ENCODE measurements at regions not wholly inside any gene's neighbourhood (a gene's known extent, or its start where the extent isn't known, plus 50 kb on each side); places are given as distances from the start of the nearest gene placed in this dataset.

DNA sequence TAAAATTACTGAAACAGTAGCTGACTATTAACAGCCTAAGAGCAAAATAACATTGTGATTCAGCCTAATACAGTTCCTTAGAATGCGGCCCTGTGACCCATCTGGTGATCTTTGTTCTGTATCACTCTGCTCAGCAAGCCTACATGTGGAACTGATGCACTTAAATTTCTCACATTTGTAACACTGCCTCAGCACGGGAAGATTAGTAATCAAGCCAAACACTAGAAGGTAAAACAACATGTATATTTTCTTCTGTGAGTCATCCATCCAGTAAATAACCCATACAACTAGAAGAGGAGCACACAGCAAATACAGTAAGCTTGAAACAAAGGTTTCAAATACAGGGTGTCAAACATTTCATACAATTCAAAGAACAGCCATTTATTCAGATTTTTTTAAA lies 189.7 kb upstream of the NOX3 start:
- DNase-seq (ENCODE audit: low read depth) (peak; percentile 60), FAIRE-seq (no peak)
- TF ChIP-seq, protein P1, sequence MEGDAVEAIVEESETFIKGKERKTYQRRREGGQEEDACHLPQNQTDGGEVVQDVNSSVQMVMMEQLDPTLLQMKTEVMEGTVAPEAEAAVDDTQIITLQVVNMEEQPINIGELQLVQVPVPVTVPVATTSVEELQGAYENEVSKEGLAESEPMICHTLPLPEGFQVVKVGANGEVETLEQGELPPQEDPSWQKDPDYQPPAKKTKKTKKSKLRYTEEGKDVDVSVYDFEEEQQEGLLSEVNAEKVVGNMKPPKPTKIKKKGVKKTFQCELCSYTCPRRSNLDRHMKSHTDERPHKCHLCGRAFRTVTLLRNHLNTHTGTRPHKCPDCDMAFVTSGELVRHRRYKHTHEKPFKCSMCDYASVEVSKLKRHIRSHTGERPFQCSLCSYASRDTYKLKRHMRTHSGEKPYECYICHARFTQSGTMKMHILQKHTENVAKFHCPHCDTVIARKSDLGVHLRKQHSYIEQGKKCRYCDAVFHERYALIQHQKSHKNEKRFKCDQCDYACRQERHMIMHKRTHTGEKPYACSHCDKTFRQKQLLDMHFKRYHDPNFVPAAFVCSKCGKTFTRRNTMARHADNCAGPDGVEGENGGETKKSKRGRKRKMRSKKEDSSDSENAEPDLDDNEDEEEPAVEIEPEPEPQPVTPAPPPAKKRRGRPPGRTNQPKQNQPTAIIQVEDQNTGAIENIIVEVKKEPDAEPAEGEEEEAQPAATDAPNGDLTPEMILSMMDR (IDR thresholded peaks at IDR 0.05; ENCODE audit: insufficient read depth, low read length, severe bottlenecking), result no peak
- Histone ChIP-seq H3K27me3 (ENCODE audit: control insufficient read depth, insufficient read depth, low read length) (no peaks in the 10 kb centered on the region), H3K4me3 (ENCODE audit: low read depth, low read length) (no peak overlapping the region), H3K36me3 (ENCODE audit: control insufficient read depth, insufficient read depth, low read length) (no peaks in the 10 kb centered on the region)

DNA sequence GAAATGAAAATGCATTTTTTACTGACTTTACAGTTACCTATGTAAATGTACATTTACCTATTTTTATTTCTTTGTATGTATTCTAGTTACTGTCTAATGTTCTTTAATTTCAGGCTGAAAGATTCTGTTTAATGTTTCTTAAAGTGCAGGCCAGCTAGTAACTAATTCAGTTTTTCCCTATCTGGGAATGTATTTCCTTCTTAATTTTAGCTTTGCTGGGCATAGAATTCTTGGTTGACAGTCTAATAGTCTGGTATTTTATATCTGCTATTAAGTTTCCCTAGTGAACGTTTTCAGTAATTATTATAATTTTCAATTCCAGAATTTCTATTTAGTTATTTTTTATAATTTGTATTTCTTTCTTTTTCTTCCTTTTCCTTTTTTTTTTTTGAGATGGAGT lies 186.0 kb upstream of the NOX3 start:
- H3K27me3 ChIP-seq (ENCODE audit: control insufficient read depth, insufficient read depth, low read length), result no peaks in the 10 kb centered on the region
- FAIRE-seq (no peak), DNase-seq (ENCODE audit: low read depth) (no peak)
- H3K4me3 ChIP-seq (ENCODE audit: low read depth, low read length), result no peak overlapping the region
- H3K36me3 ChIP-seq (ENCODE audit: control insufficient read depth, insufficient read depth, low read length), result no peaks in the 10 kb centered on the region
- TF ChIP-seq, protein P1 (IDR thresholded peaks at IDR 0.05; ENCODE audit: insufficient read depth, low read length, severe bottlenecking), result no peak

DNA sequence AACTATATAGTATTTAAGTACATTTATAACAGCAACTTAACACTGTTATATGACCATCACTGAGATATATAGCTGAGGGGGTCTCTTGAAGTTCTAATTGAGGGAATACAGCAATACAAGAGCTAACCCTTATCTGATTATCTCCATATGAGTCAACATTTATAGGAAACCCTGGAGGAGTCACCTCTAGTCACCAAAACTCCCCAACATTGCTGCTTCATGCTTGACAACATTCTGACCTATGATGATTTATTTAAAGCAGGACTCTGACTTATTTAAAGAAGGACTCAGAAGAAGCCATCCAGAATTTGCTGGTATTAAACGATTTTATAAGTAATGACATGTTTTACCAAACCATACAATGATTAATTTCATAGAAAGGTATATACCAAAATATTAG lies 182.6 kb upstream of the NOX3 start:
- Histone ChIP-seq H3K36me3 (ENCODE audit: control insufficient read depth, insufficient read depth, low read length) (no peaks in the 10 kb centered on the region), H3K27me3 (ENCODE audit: control insufficient read depth, insufficient read depth, low read length) (no peaks in the 10 kb centered on the region), H3K4me3 (ENCODE audit: low read depth, low read length) (no peak overlapping the region)
- no peak for FAIRE-seq
- DNase-seq (ENCODE audit: low read depth), result no peak
- TF ChIP-seq, protein P1 (IDR thresholded peaks at IDR 0.05; ENCODE audit: insufficient read depth, low read length, severe bottlenecking), result no peak

DNA sequence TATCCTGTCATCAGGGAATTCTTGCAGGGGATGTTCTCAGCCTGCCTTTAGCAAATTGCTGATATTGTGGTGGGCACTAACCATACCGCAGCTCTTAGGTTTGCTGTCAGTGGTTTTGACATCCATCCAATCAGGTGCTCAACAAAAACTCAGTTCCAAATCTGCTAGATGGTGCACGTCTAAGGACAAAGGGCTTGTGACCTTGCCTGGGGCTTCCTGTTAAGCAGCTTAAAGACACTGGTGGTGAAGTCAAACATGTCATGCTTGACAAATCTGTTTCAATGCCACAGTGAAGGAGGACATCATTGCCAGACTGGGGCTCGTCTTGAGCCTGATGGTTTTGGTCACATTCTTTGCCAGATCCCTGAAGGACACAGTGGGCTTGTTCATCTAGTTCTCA lies 179.8 kb upstream of the NOX3 start:
- no peaks in the 10 kb centered on the region for H3K36me3 ChIP-seq (ENCODE audit: control insufficient read depth, insufficient read depth, low read length)
- TF ChIP-seq, protein P1 (IDR thresholded peaks at IDR 0.05; ENCODE audit: insufficient read depth, low read length, severe bottlenecking), result no peak
- DNase-seq (ENCODE audit: low read depth), result no peak
- H3K4me3 ChIP-seq (ENCODE audit: low read depth, low read length), result no peak overlapping the region
- FAIRE-seq, result peak; percentile 81
- no peaks in the 10 kb centered on the region for H3K27me3 ChIP-seq (ENCODE audit: control insufficient read depth, insufficient read depth, low read length)

DNA sequence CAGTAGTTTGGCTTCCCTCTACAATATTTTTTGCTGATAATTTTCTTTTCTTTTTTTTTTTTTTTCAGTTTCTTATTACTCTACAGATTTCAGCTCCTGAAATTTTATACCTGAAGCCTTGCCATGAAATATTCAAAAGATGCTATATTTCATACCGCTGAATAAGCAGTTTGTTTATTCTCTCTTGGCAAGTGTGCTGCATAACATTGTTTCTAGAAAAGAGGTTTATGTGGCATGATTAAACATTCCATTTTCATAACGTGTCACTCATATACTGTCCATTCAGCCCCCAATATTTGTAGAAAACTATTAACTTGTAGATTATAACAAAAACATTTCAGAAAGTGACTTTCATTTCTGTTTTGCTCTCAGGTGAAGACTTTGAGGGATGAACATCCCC lies 174.4 kb upstream of the NOX3 start:
- FAIRE-seq (no peak), DNase-seq (ENCODE audit: low read depth) (no peak)
- no peaks in the 10 kb centered on the region for H3K36me3 ChIP-seq (ENCODE audit: control insufficient read depth, insufficient read depth, low read length)
- no peak overlapping the region for H3K4me3 ChIP-seq (ENCODE audit: low read depth, low read length)
- TF ChIP-seq, protein P1 (IDR thresholded peaks at IDR 0.05; ENCODE audit: insufficient read depth, low read length, severe bottlenecking), result no peak
- no peaks in the 10 kb centered on the region for H3K27me3 ChIP-seq (ENCODE audit: control insufficient read depth, insufficient read depth, low read length)

DNA sequence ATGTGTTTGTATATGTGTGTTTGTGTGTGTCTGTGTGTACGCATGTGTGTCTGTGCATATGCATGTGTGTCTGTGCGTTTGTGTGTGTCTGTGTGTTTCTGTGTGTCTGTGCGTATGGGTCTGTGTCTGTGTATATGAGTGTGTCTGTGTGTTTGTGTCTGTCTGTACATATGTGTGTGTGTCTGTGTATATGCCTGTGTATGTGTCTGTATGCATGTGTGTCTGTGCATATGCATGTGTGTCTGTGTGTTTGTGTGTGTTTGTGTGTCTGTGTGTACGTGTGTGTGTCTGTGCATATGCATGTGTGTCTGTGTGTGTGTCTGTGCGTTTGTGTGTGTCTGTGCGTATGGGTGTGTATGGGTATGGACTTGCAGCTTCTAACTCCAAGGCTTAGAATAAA lies 174.0 kb upstream of the NOX3 start:
- TF ChIP-seq, protein P1 (IDR thresholded peaks at IDR 0.05; ENCODE audit: insufficient read depth, low read length, severe bottlenecking), result no peak
- Histone ChIP-seq H3K4me3 (ENCODE audit: low read depth, low read length) (no peak overlapping the region), H3K27me3 (ENCODE audit: control insufficient read depth, insufficient read depth, low read length) (no peaks in the 10 kb centered on the region), H3K36me3 (ENCODE audit: control insufficient read depth, insufficient read depth, low read length) (no peaks in the 10 kb centered on the region)
- DNase-seq (ENCODE audit: low read depth) (no peak), FAIRE-seq (no peak)
